NT2/D1 (cell line): ENCODE measurements at regions not wholly inside any gene's neighbourhood (a gene's known extent, or its start where the extent isn't known, plus 50 kb on each side); places are given as distances from the start of the nearest gene placed in this dataset.
"Not testable (repeated sequence)": the region's sequence is repeated elsewhere in the genome, so short reads cannot be mapped to it uniquely, and the experiment has no call there.

Source experiments
- DNase-seq: peaks from one replicate; pipeline ENCODE4 v3.0.0-alpha.2; 2011; ENCODE audit warnings: low read depth, low spot score
- H3K27me3 ChIP-seq: 2 replicates; pipeline ENCODE4 v1.6.0; 2011; ENCODE audit warnings: mild to moderate bottlenecking; ENCODE audit not compliant: insufficient read length, insufficient read depth
- H3K36me3 ChIP-seq: 2 replicates; pipeline ENCODE4 v1.6.1; 2011; ENCODE audit warnings: mild to moderate bottlenecking, low read length, mixed read lengths; ENCODE audit not compliant: insufficient read depth, insufficient read length
- H3K4me1 ChIP-seq: 2 replicates; pipeline ENCODE4 v1.5.1; 2011; ENCODE audit not compliant: insufficient read depth, insufficient read length
- H3K4me3 ChIP-seq: 2 replicates; pipeline ENCODE4 v1.5.1; 2011; ENCODE audit warnings: low read depth; ENCODE audit not compliant: insufficient read length
- H3K9ac ChIP-seq: 2 replicates; pipeline ENCODE4 v1.6.0; 2011; ENCODE audit warnings: low read depth; ENCODE audit not compliant: insufficient read length
- H3K9me3 ChIP-seq: 2 replicates; pipeline ENCODE4 v1.5.1; 2011; ENCODE audit warnings: mild to moderate bottlenecking, low read length; ENCODE audit not compliant: insufficient read depth
- SUZ12 ChIP-seq: IDR thresholded peaks from 2 replicates; pipeline ENCODE4 v1.6.1; 2011; ENCODE audit not compliant: insufficient read length, insufficient read depth; ENCODE audit errors: extremely low read depth
- YY1 ChIP-seq: IDR thresholded peaks from 2 replicates; pipeline ENCODE4 v1.6.1; 2011; ENCODE audit not compliant: insufficient read length, insufficient read depth
- ZNF274 ChIP-seq: IDR thresholded peaks from 2 replicates; pipeline ENCODE4 v1.6.1; 2011; ENCODE audit warnings: mild to moderate bottlenecking, low read depth, low read length

DNA sequence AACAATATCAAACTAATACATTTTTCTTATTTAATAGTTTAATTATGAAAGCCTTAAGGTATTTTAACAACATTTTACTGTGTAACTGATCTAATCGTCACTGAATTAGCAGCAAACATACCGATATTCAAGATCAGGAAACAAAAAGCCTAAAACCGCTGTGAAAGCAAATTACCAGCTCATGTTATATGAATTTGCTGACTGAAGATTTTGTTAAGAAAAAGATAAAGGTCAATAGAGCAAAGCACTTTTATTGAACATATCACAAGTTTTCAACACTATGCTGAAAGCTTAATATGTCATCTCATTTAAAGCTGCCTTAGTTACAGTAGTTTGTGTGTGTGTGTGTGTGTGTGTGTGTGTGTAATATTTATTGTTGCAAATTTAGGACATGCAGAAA lies 1634.9 kb upstream of the NUDT12 start:
- no peaks in the 10 kb centered on the region for H3K36me3 ChIP-seq
- H3K4me1 ChIP-seq, result no peaks in the 10 kb centered on the region
- no peaks in the 10 kb centered on the region for H3K27me3 ChIP-seq
- H3K4me3 ChIP-seq, result no peak overlapping the region
- no peaks in the 10 kb centered on the region for H3K9me3 ChIP-seq
- no peak for DNase-seq
- H3K9ac ChIP-seq, result no peak overlapping the region
- no peak for TF ChIP-seq ZNF274
- no peak for TF ChIP-seq YY1
- TF ChIP-seq SUZ12, result no peak

DNA sequence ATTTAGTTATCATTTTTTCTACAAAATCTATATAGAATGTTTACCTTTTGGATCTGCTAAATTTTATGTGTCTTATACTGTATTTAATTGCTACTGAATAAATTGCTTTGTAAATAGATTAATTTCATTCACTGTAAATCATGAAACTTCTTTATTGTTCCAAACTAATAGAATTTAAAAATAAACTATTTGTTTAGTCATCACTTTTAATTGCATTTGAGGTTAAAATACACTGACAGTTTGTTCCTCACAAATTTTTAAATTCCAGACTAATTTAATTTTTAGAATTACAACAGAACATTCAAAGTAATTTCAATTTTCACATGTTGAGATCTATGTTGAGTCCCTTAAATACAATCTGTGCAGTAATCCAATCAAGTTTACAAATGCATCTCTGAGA lies 1633.2 kb upstream of the NUDT12 start:
- no peaks in the 10 kb centered on the region for H3K36me3 ChIP-seq
- no peak overlapping the region for H3K9ac ChIP-seq
- TF ChIP-seq YY1 (no peak), ZNF274 (no peak), SUZ12 (no peak)
- no peaks in the 10 kb centered on the region for H3K4me1 ChIP-seq
- H3K27me3 ChIP-seq, result no peaks in the 10 kb centered on the region
- H3K9me3 ChIP-seq, result no peaks in the 10 kb centered on the region
- no peak for DNase-seq
- no peak overlapping the region for H3K4me3 ChIP-seq

- no peaks in the 10 kb centered on the region for H3K9me3 ChIP-seq
- no peak overlapping the region for H3K4me3 ChIP-seq
- H3K36me3 ChIP-seq, result no peaks in the 10 kb centered on the region
- no peaks in the 10 kb centered on the region for H3K27me3 ChIP-seq
- no peak for TF ChIP-seq SUZ12
- no peak for TF ChIP-seq ZNF274
- no peak for TF ChIP-seq YY1
- no peaks in the 10 kb centered on the region for H3K4me1 ChIP-seq
- H3K9ac ChIP-seq, result no peak overlapping the region
- no peak for DNase-seq
Measured at GRCh38 chr5:105172918-105173317, 1610.3 kb upstream of the NUDT12 start.

DNA sequence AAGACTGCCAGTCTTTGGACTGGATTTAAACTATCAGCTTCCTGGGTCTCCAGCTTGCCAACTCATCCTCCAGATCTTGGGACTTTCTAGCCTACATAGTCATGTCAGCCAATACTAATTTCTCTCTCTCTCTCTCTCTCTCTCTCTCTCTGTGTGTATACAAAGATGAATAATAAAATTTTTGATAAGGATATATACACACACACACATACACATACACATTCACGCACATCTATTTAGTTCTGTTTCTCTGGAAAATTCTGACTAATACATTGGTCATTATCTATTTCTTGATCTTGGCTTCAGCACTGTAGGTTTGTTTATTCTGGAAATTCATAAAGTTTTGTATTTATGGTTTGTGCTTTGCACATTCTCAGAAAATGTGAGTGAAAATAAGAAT lies 1606.2 kb upstream of the NUDT12 start:
- no peaks in the 10 kb centered on the region for H3K27me3 ChIP-seq
- TF ChIP-seq YY1, result no peak
- no peak for TF ChIP-seq SUZ12
- TF ChIP-seq ZNF274, result no peak
- H3K9me3 ChIP-seq, result no peaks in the 10 kb centered on the region
- no peaks in the 10 kb centered on the region for H3K36me3 ChIP-seq
- H3K9ac ChIP-seq, result no peak overlapping the region
- no peak for DNase-seq
- H3K4me1 ChIP-seq, result no peaks in the 10 kb centered on the region
- H3K4me3 ChIP-seq, result no peak overlapping the region

- Histone ChIP-seq H3K27me3 (no peaks in the 10 kb centered on the region), H3K4me1 (no peaks in the 10 kb centered on the region), H3K9me3 (no peaks in the 10 kb centered on the region), H3K36me3 (no peaks in the 10 kb centered on the region), H3K4me3 (no peak overlapping the region), H3K9ac (no peak overlapping the region)
- no peak for TF ChIP-seq ZNF274
- no peak for TF ChIP-seq SUZ12
- TF ChIP-seq YY1, result no peak
- no peak for DNase-seq
Measured at GRCh38 chr5:105167092-105167491, 1604.5 kb upstream of the NUDT12 start.

DNA sequence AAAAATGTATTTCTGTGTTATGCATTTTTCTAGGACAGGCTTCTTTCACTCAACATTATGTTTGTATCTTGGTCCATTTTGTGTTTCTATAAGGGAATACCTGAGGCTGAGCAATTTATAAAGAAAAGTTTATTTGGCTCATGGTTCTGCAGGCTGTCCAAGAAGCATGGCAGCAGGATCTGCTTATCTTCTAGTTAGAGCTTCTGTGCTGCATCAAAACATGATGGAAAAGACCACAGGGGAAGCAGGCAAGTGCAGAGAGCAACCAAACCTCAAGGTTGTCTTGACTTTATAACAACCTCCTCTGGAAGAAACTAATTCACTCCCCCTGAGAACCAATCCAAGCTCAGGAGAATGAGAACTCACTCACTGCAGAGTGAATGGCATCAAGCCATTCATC lies 1601.0 kb upstream of the NUDT12 start:
- H3K36me3 ChIP-seq, result no peaks in the 10 kb centered on the region
- no peak overlapping the region for H3K9ac ChIP-seq
- no peaks in the 10 kb centered on the region for H3K27me3 ChIP-seq
- DNase-seq, result no peak
- H3K9me3 ChIP-seq, result no peaks in the 10 kb centered on the region
- no peak overlapping the region for H3K4me3 ChIP-seq
- TF ChIP-seq SUZ12 (no peak), YY1 (no peak), ZNF274 (no peak)
- no peaks in the 10 kb centered on the region for H3K4me1 ChIP-seq

- not testable (repeated sequence) for H3K9me3 ChIP-seq, DNase-seq, H3K9ac ChIP-seq, H3K27me3 ChIP-seq, H3K36me3 ChIP-seq, H3K4me3 ChIP-seq, H3K4me1 ChIP-seq
Measured at GRCh38 chr5:105162557-105162956, 1600.0 kb upstream of the NUDT12 start.

GRCh38 chr5:105158526-105158925 lies 1595.9 kb upstream of the NUDT12 start:
- no peak for DNase-seq
- TF ChIP-seq SUZ12 (no peak), ZNF274 (no peak), YY1 (no peak)
- Histone ChIP-seq H3K4me3 (no peak overlapping the region), H3K4me1 (no peaks in the 10 kb centered on the region), H3K9me3 (no peaks in the 10 kb centered on the region), H3K36me3 (no peaks in the 10 kb centered on the region), H3K27me3 (no peaks in the 10 kb centered on the region), H3K9ac (no peak overlapping the region)
